ENCODE measurements at regions not wholly inside any gene's neighbourhood (a gene's known extent, or its start where the extent isn't known, plus 50 kb on each side); places are given as distances from the start of the nearest gene placed in this dataset.

DNA sequence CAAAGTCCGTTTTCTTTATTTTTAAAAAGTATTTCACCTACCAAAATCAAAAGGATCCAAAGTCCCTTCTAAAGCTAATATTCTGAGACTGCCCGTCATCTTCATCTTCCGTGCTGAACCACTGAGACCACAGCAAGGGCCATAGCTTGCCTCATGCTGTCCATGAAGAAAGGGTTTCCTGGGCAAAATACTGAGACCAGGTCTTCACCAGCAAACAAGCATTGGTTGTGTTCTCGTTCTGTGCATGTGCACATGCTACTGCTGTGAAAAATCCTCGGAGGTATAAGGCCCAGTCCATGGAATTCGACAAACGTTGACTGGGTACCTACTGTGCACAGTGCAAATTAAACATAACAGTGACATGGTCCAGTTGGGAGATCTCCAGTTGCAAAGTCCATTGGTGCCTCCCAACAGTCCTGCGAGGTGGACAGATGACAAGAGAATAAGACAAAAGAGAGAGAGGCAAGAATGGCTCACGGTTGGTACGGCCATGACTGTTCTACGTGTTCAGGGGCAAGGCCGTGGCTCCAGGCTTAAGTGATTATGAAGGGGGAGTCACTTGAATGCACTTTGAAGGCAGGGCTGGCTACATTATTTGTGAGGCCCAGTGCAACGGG, 192.6 kb upstream of the GLI2 start (continued):
- TF ChIP-seq ZNF761 (CRISPR knock-in tag; conservative IDR thresholded peaks at IDR 0.05) = 0 out of 2 replicates have a peak, but pooled peaks have one; percentile 23

DNA sequence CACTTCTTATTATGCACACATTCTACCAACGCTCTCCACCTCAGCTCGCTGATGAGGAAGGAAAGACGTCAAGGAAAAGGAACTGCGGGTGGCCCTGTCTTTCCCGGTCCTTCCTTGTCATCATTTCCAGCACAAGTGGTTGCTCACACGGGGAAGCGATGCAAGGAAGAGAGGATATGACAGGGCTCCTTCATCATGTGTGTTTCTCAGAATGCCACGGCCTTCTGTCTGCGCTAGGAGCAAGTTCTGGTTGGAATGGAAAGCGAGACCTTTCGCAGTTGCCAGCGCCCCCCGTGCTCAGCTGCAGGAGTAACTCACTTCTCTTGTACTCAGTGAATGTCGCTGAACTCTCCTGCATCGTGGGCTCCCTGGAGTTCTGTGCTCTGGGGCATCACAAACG, 191.8 kb upstream of the GLI2 start:
- Histone ChIP-seq H3K27ac (ENCODE audit: extremely low read length, insufficient read depth, low read length) (peak overlapping the region; percentile 68), H3K4me2 (ENCODE audit: low read depth, low read length) (no peak overlapping the region), H3K9me3 (ENCODE audit: low read length) (no peaks in the 10 kb centered on the region), H3K27me3 (ENCODE audit: control insufficient read depth in 1 of 2, insufficient read depth in 2 of 2, low read length in 2 of 2) (no peaks in the 10 kb centered on the region), H3K36me3 (replicated peaks in 1 of 2; ENCODE audit: control insufficient read depth in 1 of 2, insufficient read depth in 2 of 2, low read length in 2 of 2) (no peaks in the 10 kb centered on the region), H3K79me2 (ENCODE audit: insufficient read depth, low read length) (no peaks in the 10 kb centered on the region), H3K4me1 (ENCODE audit: insufficient read depth, low read length) (peaks cover 100% of the 10 kb centered on the region), H2AFZ (ENCODE audit: low read length) (no peak overlapping the region), H4K20me1 (ENCODE audit: insufficient read depth, low read length) (no peaks in the 10 kb centered on the region), H3K4me3 (replicated peaks in 1 of 3; ENCODE audit: insufficient read depth in 1 of 3, low read depth in 2 of 3, low read length in 3 of 3) (no peak overlapping the region), H3K9ac (ENCODE audit: insufficient read depth, low read depth, low read length) (no peak overlapping the region)
- in situ Hi-C loops (cut with HindIII; ENCODE audit: extremely low pct_ligation_motif_present, low pct_unique_long_range_greater_than_20kb) = no loop called here
- TF ChIP-seq ZBTB38 (CRISPR knock-in tag; IDR thresholded peaks at IDR 0.05) (peak; percentile 74; the same call in 1 of the 2 replicates), SALL1 (CRISPR knock-in tag; IDR thresholded peaks at IDR 0.05) (no peak)
- ChIA-PET POLR2A (no interaction called here), CTCF (ENCODE audit: low intra/inter-chr PET ratio, low total read pairs) (no interaction called here)
- FAIRE-seq (no peak), ATAC-seq (no peak), DNase-seq (ENCODE audit: low spot score) (no peak)
- BruUV-seq (replicated peaks) = no TSS peak
- intact Hi-C loops (cut with micrococcal nuclease; ENCODE audit: unreplicated experiment) = no loop called here
- WGBS (ENCODE audit: low lambda C conversion rate) = 93% methylated on average over 16 of the region's 16 CpGs

DNA sequence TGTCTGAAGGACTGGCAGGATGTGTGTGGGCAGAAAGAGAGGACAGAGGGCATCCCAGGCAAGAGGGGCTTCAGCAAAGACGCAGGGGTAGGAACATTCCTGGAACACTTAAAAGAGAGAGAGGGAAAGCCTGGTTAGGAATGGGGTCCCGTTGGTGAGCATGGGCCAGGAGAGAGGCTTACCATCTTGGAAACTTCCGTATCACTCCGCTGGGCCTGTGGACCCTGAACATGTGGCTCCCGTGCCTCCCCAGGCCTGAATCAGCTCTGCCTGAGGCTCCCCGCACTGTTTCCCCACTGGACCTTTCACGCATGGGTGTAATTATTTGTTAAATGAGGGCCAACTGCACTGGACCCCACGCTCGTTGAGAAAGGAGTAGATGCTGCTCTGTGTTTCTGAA, 191.1 kb upstream of the GLI2 start:
- in situ Hi-C loops (cut with HindIII; ENCODE audit: extremely low pct_ligation_motif_present, low pct_unique_long_range_greater_than_20kb) = no loop called here
- Histone ChIP-seq H3K79me2 (ENCODE audit: insufficient read depth, low read length) (no peaks in the 10 kb centered on the region), H3K4me1 (ENCODE audit: insufficient read depth, low read length) (peaks cover 100% of the 10 kb centered on the region), H3K4me2 (ENCODE audit: low read depth, low read length) (no peak overlapping the region), H3K9ac (ENCODE audit: insufficient read depth, low read depth, low read length) (no peak overlapping the region), H3K4me3 (replicated peaks in 1 of 3; ENCODE audit: insufficient read depth in 1 of 3, low read depth in 2 of 3, low read length in 3 of 3) (no peak overlapping the region), H3K27ac (ENCODE audit: extremely low read length, insufficient read depth, low read length) (no peak overlapping the region), H2AFZ (ENCODE audit: low read length) (no peak overlapping the region), H3K27me3 (ENCODE audit: control insufficient read depth in 1 of 2, insufficient read depth in 2 of 2, low read length in 2 of 2) (no peaks in the 10 kb centered on the region), H3K36me3 (replicated peaks in 1 of 2; ENCODE audit: control insufficient read depth in 1 of 2, insufficient read depth in 2 of 2, low read length in 2 of 2) (no peaks in the 10 kb centered on the region), H4K20me1 (ENCODE audit: insufficient read depth, low read length) (no peaks in the 10 kb centered on the region), H3K9me3 (ENCODE audit: low read length) (no peaks in the 10 kb centered on the region)
- 92% methylated on average over 9 of the region's 9 CpGs for WGBS (ENCODE audit: low lambda C conversion rate)
- CTCF ChIA-PET (ENCODE audit: low intra/inter-chr PET ratio, low total read pairs) = no interaction called here
- no peak for DNase-seq (ENCODE audit: low spot score)
- TF ChIP-seq TEAD3 (CRISPR knock-in tag; optimal IDR thresholded peaks at IDR 0.05; ENCODE audit: borderline replicate concordance) (peak; percentile 26), ZNF557 (CRISPR knock-in tag; IDR thresholded peaks at IDR 0.05) (no peak), ZNF253 (CRISPR knock-in tag; IDR thresholded peaks at IDR 0.05; ENCODE audit: borderline replicate concordance) (peak; percentile 41; the same call in 1 of the 2 replicates), ZNF841 (CRISPR knock-in tag; IDR thresholded peaks at IDR 0.05; ENCODE audit: borderline replicate concordance) (no peak)
- TF ChIP-seq, protein P1, sequence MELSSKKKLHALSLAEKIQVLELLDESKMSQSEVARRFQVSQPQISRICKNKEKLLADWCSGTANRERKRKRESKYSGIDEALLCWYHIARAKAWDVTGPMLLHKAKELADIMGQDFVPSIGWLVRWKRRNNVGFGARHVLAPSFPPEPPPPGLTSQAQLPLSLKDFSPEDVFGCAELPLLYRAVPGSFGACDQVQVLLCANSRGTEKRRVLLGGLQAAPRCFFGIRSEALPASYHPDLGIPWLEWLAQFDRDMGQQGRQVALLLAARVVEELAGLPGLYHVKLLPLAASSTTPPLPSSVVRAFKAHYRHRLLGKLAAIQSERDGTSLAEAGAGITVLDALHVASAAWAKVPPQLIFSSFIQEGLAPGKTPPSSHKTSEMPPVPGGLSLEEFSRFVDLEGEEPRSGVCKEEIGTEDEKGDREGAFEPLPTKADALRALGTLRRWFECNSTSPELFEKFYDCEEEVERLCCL (CRISPR knock-in tag; IDR thresholded peaks at IDR 0.05; ENCODE audit: borderline replicate concordance) = no peak
- TF ChIP-seq, protein P2, sequence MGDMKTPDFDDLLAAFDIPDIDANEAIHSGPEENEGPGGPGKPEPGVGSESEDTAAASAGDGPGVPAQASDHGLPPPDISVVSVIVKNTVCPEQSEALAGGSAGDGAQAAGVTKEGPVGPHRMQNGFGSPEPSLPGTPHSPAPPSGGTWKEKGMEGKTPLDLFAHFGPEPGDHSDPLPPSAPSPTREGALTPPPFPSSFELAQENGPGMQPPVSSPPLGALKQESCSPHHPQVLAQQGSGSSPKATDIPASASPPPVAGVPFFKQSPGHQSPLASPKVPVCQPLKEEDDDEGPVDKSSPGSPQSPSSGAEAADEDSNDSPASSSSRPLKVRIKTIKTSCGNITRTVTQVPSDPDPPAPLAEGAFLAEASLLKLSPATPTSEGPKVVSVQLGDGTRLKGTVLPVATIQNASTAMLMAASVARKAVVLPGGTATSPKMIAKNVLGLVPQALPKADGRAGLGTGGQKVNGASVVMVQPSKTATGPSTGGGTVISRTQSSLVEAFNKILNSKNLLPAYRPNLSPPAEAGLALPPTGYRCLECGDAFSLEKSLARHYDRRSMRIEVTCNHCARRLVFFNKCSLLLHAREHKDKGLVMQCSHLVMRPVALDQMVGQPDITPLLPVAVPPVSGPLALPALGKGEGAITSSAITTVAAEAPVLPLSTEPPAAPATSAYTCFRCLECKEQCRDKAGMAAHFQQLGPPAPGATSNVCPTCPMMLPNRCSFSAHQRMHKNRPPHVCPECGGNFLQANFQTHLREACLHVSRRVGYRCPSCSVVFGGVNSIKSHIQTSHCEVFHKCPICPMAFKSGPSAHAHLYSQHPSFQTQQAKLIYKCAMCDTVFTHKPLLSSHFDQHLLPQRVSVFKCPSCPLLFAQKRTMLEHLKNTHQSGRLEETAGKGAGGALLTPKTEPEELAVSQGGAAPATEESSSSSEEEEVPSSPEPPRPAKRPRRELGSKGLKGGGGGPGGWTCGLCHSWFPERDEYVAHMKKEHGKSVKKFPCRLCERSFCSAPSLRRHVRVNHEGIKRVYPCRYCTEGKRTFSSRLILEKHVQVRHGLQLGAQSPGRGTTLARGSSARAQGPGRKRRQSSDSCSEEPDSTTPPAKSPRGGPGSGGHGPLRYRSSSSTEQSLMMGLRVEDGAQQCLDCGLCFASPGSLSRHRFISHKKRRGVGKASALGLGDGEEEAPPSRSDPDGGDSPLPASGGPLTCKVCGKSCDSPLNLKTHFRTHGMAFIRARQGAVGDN (CRISPR knock-in tag; IDR thresholded peaks at IDR 0.05) = peak; percentile 63
- intact Hi-C loops (cut with micrococcal nuclease; ENCODE audit: unreplicated experiment) = no loop called here
- no peak for ATAC-seq
- POLR2A ChIA-PET = interaction anchor here (3.8 kb wide), 1 partner anchor 79 kb away, joined by 74 read pairs; no protein-coding TSS in a partner anchor
- no peak for FAIRE-seq
- no TSS peak for BruUV-seq (replicated peaks)
